PC-3 (cell line): ENCODE measurements at regions not wholly inside any gene's neighbourhood (a gene's known extent, or its start where the extent isn't known, plus 50 kb on each side); places are given as distances from the start of the nearest gene placed in this dataset.

ENCODE experiments used
- ATAC-seq: fragments of 200-7000 bp; cut with Tn5 transposase; 2 replicates; pipeline ENCODE4 v1.9.1; 2020; ENCODE audit warnings: mild to moderate bottlenecking, moderate library complexity
- BruUV-seq: library from RNA; stranded (reverse); fragments of 400-500 nt; replicated peaks from 2 replicates; lab custom pipeline; 2021; lab: Mats Ljungman, UMichigan
- CTCF ChIA-PET: fragments of 300-600 bp; sonication (Branson Sonifier 250); formaldehyde crosslinking; loops from one replicate; lab custom pipeline; 2022; ENCODE audit warnings: antibody characterized with exemption; lab: Charles Lee
- POLR2A ChIA-PET: fragments of 300-600 bp; sonication (Branson Sonifier 250); formaldehyde crosslinking; loops from one replicate; lab custom pipeline; 2022; ENCODE audit warnings: antibody characterized with exemption; ENCODE audit not compliant: unreplicated experiment; lab: Charles Lee
- DNase-seq: peaks from one replicate; pipeline ENCODE4 v3.0.0-alpha.2; 2015
- H2AFZ ChIP-seq: fragments of 300-600 bp; sonication (generic); 2 replicates; pipeline ENCODE4 v1.6.0; 2016; ENCODE audit warnings: antibody characterized with exemption, low read length
- H3F3A ChIP-seq: fragments of 300-600 bp; sonication (generic); one replicate; pipeline ENCODE4 v1.6.0; 2017; ENCODE audit warnings: antibody characterized with exemption, low read length, control low read depth, mild to moderate bottlenecking; ENCODE audit not compliant: unreplicated experiment
- H3K27ac ChIP-seq: fragments of 300-600 bp; sonication (generic); 2 replicates; pipeline ENCODE4 v1.5.1; 2016; ENCODE audit warnings: mild to moderate bottlenecking, low read length
- H3K27me3 ChIP-seq: fragments of 300-600 bp; sonication (generic); 2 replicates; pipeline ENCODE4 v1.6.1; 2016; ENCODE audit warnings: low read length, mixed read lengths
- H3K36me3 ChIP-seq: fragments of 300-600 bp; sonication (generic); 2 replicates; pipeline ENCODE4 v1.6.1; 2016; ENCODE audit warnings: low read depth, mixed run types, low read length, mixed read lengths
- H3K4me1 ChIP-seq: fragments of 300-600 bp; sonication (generic); 2 replicates; pipeline ENCODE4 v1.5.1; 2016; ENCODE audit warnings: low read length; ENCODE audit not compliant: insufficient read depth
- H3K4me2 ChIP-seq: fragments of 300-600 bp; sonication (generic); 2 replicates; pipeline ENCODE4 v1.6.0; 2016; ENCODE audit warnings: low read length
- H3K4me3 ChIP-seq: fragments of 300-600 bp; sonication (generic); 2 replicates; pipeline ENCODE4 v1.5.1; 2016; ENCODE audit warnings: mild to moderate bottlenecking, low read length, mixed read lengths
- H3K79me2 ChIP-seq: fragments of 300-600 bp; sonication (generic); 2 replicates; pipeline ENCODE4 v1.6.1; 2017; ENCODE audit warnings: low read length, mixed read lengths
- H3K9ac ChIP-seq: fragments of 300-600 bp; sonication (generic); 2 replicates; pipeline ENCODE4 v1.6.0; 2016; ENCODE audit warnings: mild to moderate bottlenecking, low read length
- H3K9me2 ChIP-seq: fragments of 300-600 bp; sonication (generic); replicated peaks from 2 replicates; pipeline ENCODE4 v1.6.1; 2016; ENCODE audit warnings: mixed run types, low read length, mixed read lengths
- H3K9me3 ChIP-seq: fragments of 300-600 bp; sonication (generic); 2 replicates; pipeline ENCODE4 v1.6.1; 2016; ENCODE audit warnings: low read length, mixed read lengths
- H4K20me1 ChIP-seq: fragments of 300-600 bp; sonication (generic); 2 replicates; pipeline ENCODE4 v1.6.1; 2016; ENCODE audit warnings: low read length, mixed read lengths
- EZH2 ChIP-seq: fragments of 300-600 bp; sonication (generic); IDR thresholded peaks from one replicate; pipeline ENCODE4 v1.6.1; 2017; ENCODE audit warnings: antibody characterized with exemption, mild to moderate bottlenecking, low read length; ENCODE audit not compliant: unreplicated experiment
- EZH2phosphoT487 ChIP-seq: fragments of 300-600 bp; sonication (generic); IDR thresholded peaks from 2 replicates; pipeline ENCODE4 v1.6.1; 2018; ENCODE audit warnings: mild to moderate bottlenecking, antibody characterized with exemption, low read length, borderline replicate concordance
- intact Hi-C: fragments of 100-400 bp; cut with micrococcal nuclease; formaldehyde crosslinking; loops from 2 replicates; pipeline ENCODE4 v1.9.0; 2023
- TF ChIP-seq, protein P1 (sequence below): fragments of 300-600 bp; sonication (generic); conservative IDR thresholded peaks from 2 replicates; pipeline ENCODE4 v1.5.1; 2017; ENCODE audit warnings: antibody characterized with exemption, low read depth, mild to moderate bottlenecking, low read length

DNA sequence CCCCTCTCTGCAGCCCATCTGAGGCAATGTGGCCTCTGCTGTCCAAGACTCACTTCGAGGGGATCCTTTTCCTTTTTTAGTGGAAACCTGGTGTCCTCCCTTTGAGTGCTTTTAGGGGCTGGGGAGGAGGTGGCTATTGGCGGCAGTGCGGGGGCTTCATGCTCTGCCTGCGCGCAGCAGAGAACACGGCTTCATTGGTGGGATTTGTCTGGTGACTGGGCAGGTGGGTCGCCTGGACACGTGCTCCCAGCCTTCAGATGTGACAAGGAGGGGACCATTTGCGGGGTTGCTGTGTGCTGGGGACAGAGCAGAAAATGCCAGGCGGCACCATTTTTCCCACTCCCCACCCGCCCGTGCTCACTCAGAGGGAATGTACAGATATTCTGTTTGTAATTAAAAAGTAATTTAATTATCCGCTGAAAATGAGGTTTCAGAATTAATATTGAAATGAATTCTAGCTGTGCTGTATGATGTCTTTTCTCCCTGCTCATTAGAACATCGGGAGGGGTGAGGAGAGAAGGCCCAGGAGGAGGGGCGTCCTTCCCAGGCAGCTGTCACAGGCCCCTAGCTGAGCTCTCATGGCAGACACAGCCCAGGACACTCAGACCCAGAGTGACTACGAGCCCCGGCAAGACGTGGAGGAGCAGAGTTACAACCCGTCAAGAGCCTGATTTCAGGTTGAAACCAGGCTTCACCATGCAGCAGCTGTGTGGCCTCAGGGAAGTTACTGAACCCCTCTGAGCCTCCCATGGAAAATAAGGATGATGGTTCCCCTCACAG is 417.2 kb upstream of the SULF2 start:
- TF ChIP-seq EZH2phosphoT487 (no peak), EZH2 (no peak)
- TF ChIP-seq, protein P1, sequence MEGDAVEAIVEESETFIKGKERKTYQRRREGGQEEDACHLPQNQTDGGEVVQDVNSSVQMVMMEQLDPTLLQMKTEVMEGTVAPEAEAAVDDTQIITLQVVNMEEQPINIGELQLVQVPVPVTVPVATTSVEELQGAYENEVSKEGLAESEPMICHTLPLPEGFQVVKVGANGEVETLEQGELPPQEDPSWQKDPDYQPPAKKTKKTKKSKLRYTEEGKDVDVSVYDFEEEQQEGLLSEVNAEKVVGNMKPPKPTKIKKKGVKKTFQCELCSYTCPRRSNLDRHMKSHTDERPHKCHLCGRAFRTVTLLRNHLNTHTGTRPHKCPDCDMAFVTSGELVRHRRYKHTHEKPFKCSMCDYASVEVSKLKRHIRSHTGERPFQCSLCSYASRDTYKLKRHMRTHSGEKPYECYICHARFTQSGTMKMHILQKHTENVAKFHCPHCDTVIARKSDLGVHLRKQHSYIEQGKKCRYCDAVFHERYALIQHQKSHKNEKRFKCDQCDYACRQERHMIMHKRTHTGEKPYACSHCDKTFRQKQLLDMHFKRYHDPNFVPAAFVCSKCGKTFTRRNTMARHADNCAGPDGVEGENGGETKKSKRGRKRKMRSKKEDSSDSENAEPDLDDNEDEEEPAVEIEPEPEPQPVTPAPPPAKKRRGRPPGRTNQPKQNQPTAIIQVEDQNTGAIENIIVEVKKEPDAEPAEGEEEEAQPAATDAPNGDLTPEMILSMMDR: no peak
- CTCF ChIA-PET: no interaction called here
- no TSS peak for BruUV-seq

DNA sequence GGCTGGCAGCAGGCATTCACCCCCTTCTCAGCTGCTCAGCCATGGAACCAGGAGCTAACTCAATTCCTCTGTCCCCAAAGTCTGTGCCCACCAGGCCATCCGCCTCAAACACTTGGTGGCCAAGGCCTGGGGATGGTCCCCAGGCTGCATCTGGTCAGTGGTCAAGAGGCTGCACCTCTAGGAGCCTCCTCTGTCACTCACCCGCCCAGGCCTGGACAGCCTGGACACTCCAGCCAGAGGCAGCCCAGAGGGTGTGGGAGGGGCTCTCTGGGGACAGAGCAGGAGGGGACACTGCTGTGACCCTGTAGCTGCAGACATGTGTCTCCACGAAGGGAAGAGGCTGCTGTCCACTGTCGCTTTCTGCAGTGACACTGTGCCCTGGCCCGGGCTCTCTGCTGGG is 416.6 kb upstream of the SULF2 start:
- intact Hi-C loops: no loop called here
- H2AFZ ChIP-seq: no peak overlapping the region
- H3K27ac ChIP-seq: no peak overlapping the region
- no peak overlapping the region for H3K4me3 ChIP-seq
- no peak for TF ChIP-seq EZH2phosphoT487
- no peak for TF ChIP-seq EZH2
- TF ChIP-seq, protein P1: no peak
- H3K4me2 ChIP-seq: no peak overlapping the region
- peaks cover 9% of the 10 kb centered on the region; the same call in 1 of the 2 replicates for H3K4me1 ChIP-seq
- H3K9me2 ChIP-seq: no peaks in the 10 kb centered on the region
- CTCF ChIA-PET: no interaction called here
- H3K9ac ChIP-seq: no peak overlapping the region
- BruUV-seq: no TSS peak
- no peaks in the 10 kb centered on the region for H3K27me3 ChIP-seq
- POLR2A ChIA-PET: no interaction called here
- no peaks in the 10 kb centered on the region for H3F3A ChIP-seq
- H4K20me1 ChIP-seq: no peaks in the 10 kb centered on the region
- no peak for ATAC-seq
- H3K79me2 ChIP-seq: no peaks in the 10 kb centered on the region
- H3K36me3 ChIP-seq: no peaks in the 10 kb centered on the region
- no peaks in the 10 kb centered on the region for H3K9me3 ChIP-seq
- DNase-seq: no peak

More for the DNA sequence above, 417.2 kb upstream of the SULF2 start:
- Histone ChIP-seq H3K79me2 (no peaks in the 10 kb centered on the region), H3K27me3 (no peaks in the 10 kb centered on the region), H3K9ac (no peak overlapping the region), H3K36me3 (no peaks in the 10 kb centered on the region), H3K9me3 (no peaks in the 10 kb centered on the region), H3K4me3 (no peak overlapping the region), H3K4me2 (no peak overlapping the region), H4K20me1 (no peaks in the 10 kb centered on the region), H2AFZ (no peak overlapping the region), H3K9me2 (no peaks in the 10 kb centered on the region), H3F3A (no peaks in the 10 kb centered on the region), H3K27ac (no peak overlapping the region), H3K4me1 (peaks cover 9% of the 10 kb centered on the region; the same call in 1 of the 2 replicates)
- ATAC-seq: no peak
- DNase-seq: no peak
- POLR2A ChIA-PET: no interaction called here
- intact Hi-C loops: no loop called here

DNA sequence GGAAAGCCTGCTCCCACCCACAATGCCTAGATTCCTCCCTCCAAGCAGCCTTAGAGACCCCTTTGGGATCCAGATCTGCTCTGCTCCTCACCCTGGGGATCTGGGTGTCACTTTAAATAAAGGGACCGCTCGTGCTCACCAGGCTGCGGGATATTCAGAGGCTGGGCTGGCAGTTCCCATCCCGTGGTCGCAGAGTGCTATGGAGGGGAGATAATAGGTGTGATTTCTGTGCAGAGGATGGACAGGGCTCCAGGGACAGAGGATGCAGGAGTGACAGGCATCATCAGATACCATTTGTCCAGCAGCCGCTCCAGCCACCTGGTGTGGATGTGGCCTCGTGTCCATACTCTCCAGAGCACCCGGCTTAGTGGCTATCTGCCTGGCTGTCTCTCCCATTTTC is 415.9 kb upstream of the SULF2 start:
- H3F3A ChIP-seq: no peaks in the 10 kb centered on the region
- no peak overlapping the region for H3K9ac ChIP-seq
- no peak for DNase-seq
- H4K20me1 ChIP-seq: no peaks in the 10 kb centered on the region
- no peaks in the 10 kb centered on the region for H3K79me2 ChIP-seq
- H3K4me2 ChIP-seq: no peak overlapping the region
- H3K4me3 ChIP-seq: no peak overlapping the region
- no peak for TF ChIP-seq EZH2phosphoT487
- TF ChIP-seq EZH2: no peak
- TF ChIP-seq, protein P1: no peak
- no peak overlapping the region for H3K27ac ChIP-seq
- H3K9me2 ChIP-seq: no peaks in the 10 kb centered on the region
- intact Hi-C loops: no loop called here
- CTCF ChIA-PET: no interaction called here
- peaks cover 9% of the 10 kb centered on the region; the same call in 1 of the 2 replicates for H3K4me1 ChIP-seq
- POLR2A ChIA-PET: no interaction called here
- H3K27me3 ChIP-seq: no peaks in the 10 kb centered on the region
- no TSS peak for BruUV-seq
- no peak overlapping the region for H2AFZ ChIP-seq
- ATAC-seq: no peak
- H3K36me3 ChIP-seq: no peaks in the 10 kb centered on the region
- H3K9me3 ChIP-seq: no peaks in the 10 kb centered on the region
